Loucy (cell line): ENCODE measurements at regions not wholly inside any gene's neighbourhood (a gene's known extent, or its start where the extent isn't known, plus 50 kb on each side); places are given as distances from the start of the nearest gene placed in this dataset.

ENCODE experiments used
- EZH2phosphoT487 ChIP-seq: fragments of 200-600 bp; IDR thresholded peaks from 2 replicates; pipeline ENCODE4 v1.6.1; 2018; ENCODE audit warnings: antibody characterized with exemption, mild to moderate bottlenecking, moderate library complexity, borderline replicate concordance
- TF ChIP-seq, protein P1 (sequence below): fragments of 200-600 bp; sonication (generic); conservative IDR thresholded peaks from 2 replicates; pipeline ENCODE4 v1.5.1; 2014; ENCODE audit warnings: mild to moderate bottlenecking, antibody characterized with exemption, low read length

DNA sequence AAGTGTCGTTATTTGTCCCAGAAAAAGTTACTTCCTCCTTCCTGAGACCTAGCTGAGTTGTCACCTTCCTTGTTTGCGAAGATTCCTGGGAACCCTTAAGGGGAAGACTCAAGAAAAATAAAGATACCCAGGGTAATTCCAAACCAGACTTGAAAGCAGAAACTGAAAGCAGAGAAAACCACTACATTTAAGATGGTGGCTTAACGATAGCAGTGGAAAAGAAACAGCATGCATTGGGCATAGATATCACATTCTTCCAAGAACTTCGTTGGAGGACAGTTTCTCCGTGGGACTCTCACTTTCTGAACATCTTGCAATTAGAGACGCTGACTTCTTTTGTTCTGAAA lies 89.1 kb downstream of the FAM76B start:
- TF ChIP-seq, protein P1, sequence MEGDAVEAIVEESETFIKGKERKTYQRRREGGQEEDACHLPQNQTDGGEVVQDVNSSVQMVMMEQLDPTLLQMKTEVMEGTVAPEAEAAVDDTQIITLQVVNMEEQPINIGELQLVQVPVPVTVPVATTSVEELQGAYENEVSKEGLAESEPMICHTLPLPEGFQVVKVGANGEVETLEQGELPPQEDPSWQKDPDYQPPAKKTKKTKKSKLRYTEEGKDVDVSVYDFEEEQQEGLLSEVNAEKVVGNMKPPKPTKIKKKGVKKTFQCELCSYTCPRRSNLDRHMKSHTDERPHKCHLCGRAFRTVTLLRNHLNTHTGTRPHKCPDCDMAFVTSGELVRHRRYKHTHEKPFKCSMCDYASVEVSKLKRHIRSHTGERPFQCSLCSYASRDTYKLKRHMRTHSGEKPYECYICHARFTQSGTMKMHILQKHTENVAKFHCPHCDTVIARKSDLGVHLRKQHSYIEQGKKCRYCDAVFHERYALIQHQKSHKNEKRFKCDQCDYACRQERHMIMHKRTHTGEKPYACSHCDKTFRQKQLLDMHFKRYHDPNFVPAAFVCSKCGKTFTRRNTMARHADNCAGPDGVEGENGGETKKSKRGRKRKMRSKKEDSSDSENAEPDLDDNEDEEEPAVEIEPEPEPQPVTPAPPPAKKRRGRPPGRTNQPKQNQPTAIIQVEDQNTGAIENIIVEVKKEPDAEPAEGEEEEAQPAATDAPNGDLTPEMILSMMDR = no peak
- TF ChIP-seq EZH2phosphoT487 = no peak
